ENCODE measurements at regions not wholly inside any gene's neighbourhood (a gene's known extent, or its start where the extent isn't known, plus 50 kb on each side); places are given as distances from the start of the nearest gene placed in this dataset.
"Not testable (repeated sequence)": the region's sequence is repeated elsewhere in the genome, so short reads cannot be mapped to it uniquely, and the experiment has no call there.

DNA sequence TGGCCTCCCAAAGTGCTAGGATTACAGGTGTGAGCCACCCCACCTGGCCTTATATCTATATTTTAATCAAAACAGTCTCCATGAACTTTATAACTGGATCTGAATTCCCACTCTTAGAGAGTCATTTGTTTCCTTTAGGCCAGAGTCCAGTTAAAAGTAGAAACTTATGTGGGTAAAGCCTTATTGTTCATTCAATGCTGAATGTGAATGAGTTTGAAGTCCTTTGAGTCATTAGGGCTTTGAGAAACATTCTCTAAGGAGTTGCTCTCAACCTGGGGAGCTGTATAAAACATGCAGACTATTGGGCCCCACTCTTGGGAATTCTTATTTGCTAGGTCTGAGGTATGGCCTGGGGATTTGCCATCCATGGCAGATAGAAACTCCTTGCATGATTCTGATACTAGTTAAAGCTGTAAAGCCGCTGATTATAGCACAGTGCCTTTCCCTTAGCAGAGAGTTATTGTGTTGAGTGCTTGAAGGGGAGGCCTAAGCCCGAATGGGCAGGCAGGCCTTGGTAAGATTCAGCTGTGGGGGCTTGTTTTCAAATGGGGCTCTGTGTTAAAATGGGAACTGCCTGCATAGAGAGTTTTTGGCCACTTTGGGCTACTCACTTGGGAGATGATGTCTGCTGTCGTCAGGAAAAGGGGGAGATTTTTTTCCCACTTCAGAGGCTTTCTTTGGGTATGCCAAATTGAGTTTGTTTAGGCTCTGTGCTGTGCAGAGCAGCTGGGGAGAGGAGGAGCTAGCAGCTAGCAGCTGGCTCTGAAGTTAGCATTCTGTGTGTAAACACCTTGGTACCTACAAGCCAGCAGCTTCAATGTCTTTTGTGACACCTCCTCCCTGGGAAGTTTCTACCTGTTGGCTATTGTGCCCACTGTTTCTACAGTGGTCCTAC lies 117.5 kb downstream of the DACT1 start:
- no peak for DNase-seq

DNA sequence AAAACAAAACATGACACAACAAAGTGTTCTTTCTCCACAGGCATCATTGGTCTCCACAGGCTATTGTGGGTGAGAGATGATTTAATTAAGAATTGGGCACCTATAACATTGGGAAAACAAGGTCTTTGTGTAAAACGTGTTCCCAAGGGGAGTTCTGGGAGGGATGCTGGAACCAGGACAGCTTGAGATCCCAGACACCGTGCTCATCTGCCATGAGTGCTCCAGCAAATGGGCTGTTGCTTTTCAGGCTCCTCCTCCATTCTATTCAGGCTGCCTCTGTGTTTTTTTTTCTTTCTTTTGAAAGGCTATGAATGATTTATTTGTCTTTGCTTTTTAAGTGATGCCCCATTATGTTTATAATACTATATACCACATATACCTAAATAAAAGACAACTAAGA lies 122.4 kb downstream of the DACT1 start:
- no peak for DNase-seq

DNA sequence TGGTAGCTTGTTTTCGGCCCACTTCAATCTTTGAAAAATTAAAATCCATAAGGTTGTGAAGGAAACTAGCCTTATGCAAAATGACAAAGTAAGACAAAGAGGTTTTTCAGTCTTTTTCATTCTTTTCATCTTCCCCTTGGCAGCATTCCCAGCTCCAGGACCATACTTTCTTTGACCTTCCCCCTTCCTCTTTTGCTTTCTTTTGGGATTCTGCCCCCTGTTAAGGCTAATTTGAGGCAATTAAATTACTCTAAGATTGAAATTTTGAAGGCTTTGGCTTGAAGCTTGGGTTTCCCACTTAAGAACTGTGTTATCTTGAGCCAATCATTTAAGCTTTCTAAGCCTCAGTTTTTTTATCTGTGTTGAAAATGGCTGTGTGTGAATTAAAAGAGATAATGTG lies 124.9 kb downstream of the DACT1 start:
- no peak for DNase-seq

DNA sequence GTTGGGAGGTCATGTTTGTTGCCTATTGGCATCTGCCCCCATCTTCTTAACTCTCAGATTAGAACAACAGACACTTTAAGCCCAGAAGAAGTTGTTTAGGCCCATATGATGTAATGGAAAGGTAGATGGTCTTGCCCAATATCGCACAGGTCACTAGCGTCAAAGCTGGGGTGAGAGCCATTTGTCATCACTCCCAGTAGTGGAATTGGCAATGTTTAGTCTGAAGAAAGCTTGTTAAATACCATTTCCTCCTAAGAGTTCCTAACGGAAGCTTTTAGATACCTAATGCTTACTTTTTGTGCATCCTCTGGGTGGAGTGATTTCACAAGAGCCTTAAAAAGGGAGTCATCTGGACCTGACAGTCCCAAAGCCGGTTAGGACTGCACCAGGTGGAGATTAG lies 125.4 kb downstream of the DACT1 start:
- DNase-seq: no peak

DNA sequence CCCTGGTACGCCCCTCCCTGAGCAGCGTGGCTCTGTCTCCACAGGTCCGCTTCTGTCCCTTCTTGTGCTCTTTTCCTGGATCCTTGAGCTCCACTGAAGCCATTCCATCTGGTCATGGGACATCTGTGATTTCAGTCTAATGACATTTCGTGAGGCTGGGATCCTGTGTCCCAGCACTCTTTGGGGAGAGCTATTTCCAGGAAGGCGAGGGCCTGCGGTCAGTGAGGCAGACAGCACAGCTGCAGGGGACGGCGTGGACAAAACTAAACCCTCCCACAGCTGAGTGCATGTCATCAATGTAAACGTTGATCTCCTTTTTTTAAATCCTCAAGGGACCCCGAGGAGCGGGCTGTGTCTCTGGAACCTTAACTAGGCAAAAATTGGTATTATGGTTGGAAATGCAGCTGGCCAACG lies 127.7 kb downstream of the DACT1 start:
- no peak for DNase-seq

DNA sequence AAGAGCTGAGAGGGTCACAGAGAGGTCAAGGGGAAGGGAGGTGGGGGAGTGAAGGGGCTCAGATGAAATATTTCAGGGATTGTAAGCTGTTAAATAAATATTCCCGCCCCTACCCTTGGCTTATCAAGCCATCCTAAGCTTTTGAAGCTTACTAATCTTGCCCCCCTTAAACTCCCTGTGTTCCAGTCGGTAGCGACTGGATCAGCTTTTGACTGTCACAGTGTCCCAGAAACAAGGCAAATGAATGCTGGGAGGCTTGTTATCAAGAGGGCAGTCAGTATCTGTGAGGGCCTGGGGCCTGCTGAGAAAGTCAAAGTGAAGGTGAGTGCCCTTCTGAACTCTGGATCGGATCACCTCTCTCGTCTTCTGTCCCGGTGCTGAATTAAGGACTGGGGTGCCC lies 128.1 kb downstream of the DACT1 start:
- no peak for DNase-seq

DNA sequence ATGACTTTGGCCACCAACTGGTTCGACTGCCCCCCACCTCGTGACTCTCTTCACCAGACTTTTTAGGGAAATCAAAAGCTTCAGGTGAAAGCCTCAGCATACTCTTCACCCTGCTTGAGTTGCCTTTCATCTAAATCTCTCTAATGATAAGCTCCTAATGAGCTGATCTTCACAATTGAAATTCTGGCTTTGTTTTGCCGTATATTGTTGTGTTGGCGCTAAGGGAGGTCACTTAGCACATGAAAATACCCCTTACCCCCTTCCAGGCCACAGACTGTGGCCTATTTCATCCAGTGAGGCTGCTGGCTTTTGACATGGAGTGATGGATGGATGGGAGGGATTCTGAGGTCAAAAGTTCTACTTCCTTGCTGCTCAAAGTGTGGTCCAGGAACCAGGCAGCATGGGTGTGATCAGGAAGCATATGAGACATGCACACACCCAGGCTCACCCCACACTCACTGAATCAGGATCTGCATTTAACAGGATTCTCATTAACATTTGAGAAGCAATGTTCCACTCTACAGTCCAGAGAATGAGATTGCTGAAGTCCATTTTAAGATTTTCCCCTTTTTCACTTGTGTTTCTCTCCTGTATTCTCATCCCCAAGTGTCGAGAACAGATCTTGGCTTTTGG lies 131.4 kb downstream of the DACT1 start:
- DNase-seq: no peak

DNA sequence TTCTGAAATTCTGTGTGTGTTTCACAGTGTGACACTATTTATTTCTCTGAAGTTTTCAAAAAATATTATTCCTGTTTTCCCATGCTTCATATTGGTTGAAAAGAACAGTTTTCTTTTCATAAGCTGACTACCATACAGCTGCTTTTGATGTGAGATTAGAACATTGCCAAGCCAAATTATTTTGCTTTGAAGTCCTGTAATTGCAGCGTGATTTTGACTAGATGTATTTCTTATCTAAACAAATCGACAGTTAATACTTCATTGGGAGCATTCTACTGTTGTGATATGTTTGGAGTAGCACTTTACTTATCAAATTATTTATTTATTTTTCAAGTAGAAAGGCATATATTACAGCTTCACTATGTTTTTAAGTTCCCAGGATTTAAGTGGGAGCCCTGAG lies 132.0 kb downstream of the DACT1 start:
- no peak for DNase-seq

DNA sequence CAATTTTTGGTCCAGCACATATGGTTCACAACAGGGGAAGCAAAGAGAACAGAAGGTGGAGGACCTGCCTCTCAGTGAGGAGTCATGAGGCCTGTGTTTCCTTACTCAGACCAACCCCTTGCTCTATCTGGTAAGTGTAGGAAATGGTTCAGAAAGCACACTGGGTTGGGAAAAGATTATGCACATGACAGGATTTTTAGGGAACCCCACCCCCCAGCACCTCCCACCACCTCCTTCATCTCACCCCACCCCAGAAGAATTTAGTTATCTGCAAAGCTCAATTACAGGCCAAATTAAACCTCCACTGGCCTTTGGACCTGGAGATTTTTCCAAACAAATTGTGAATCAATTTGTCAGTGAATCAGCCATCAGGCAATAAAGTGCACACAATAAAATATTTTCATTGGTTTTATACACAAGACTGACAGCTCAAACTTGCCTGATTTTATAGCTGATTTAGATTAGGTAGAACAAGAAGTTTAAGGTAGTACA lies 132.8 kb downstream of the DACT1 start:
- no peak for DNase-seq

DNA sequence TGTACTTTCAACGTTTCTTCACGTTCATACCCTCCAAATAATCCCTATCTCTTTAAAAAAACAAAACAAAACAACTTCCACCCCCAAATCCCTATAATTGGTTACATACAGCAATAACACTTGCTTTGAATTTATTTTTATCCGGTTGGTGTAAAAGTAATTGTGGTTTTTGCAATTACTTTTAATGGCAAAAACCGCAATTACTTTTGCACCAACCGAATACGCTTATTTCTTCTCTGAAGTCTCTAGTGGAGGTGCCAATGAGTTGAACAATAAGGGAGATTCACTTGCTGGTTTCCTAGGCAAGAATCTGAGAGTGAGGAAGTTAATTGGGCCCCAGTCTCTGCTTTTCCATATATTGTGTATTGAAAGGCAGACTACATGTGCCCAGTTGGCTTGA lies 133.3 kb downstream of the DACT1 start:
- DNase-seq: no peak

DNA sequence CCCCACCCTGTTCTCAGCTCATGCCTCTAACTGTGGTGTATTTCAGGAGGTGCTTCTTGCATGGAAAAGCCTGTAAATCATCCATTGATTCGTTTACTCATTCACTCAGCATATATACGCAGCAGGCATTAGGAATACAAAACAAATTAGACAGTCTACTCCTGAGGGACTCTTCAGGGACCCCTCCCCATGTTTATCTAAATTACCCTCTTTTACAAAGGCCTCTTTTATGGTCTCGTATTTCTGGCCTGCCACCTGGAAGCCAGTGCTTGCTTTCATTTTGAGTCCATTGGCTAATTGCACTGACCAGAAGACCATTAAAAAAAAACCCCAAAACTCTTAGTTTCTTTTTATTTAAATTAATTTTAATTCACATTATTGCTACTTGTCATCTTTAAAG lies 134.4 kb downstream of the DACT1 start:
- no peak for DNase-seq

DNA sequence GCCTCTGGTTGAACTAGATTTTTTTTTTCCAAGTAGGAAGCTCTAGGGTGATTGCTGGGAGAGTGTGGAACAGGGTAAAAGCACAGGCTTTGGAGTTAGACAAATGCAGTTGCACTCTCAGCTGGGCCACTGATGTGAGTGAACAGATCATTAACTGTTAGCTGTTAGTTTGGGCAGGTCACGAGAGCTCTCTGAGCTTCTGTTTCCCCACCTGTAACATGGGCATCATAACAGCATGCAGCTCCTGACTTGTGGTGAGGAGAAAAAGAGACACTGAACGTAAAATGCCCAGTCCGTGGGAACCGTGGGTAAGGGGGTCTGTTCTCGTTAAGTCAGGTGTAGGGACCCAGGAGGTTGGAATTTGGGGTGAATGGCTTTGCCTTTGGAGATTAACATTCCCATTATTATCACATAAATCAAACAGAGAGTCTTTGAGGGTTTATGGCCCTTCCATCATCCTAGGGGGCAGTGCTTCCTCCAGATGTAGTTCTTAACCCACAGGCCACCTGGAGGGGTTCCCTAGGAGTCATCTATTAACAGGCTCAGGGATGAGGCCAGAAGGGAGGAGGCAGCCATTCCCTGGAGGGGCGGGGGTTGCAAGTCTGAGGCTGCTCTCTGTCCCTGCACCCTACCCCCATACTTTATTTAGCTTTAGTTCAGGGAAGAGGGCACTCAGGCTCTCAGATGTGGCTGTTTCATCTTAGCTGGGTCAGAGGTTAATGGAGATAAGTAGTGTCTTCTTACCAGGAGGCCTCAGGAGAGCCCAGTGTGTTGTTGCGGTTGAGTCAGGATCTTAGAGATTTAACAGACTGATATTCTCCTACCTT lies 135.2 kb downstream of the DACT1 start:
- DNase-seq: no peak

DNA sequence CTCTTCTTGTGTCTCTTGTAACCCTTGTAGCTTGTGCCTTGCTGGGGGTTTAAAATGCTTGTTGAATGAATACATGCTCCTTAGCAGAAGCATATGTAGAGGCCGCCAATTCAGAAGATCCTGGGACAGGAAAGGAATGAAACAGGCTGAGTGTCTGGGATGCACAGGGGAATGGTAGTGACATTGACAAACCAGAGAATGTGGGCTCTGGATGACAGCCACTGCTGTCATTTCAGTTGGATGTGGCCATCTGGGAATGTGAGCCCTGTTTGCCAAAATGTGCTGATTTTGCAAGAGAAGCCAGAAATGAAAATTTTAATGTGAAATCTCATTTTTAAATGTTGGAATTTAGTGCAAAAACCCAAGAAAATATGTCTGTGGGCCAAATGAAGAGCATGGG lies 136.8 kb downstream of the DACT1 start:
- no peak for DNase-seq

DNA sequence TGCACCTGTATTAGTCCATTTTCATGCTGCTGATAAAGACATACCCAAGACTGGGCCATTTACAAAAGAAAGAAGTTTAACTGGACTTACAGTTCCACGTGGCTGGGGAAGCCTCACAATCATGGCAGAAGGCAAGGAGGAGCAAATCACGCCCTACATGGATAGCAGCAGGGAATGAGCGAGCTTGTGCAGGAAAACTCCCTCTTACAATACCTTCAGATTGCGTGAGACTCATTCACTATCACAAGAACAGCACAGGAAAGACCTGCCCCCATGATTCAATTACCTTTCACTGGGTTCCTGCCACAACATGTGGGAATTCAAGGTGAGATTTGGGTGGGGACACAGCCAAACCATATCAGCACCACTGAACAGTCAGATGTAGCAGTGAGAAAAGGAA lies 137.4 kb downstream of the DACT1 start:
- DNase-seq: not testable (repeated sequence)

DNA sequence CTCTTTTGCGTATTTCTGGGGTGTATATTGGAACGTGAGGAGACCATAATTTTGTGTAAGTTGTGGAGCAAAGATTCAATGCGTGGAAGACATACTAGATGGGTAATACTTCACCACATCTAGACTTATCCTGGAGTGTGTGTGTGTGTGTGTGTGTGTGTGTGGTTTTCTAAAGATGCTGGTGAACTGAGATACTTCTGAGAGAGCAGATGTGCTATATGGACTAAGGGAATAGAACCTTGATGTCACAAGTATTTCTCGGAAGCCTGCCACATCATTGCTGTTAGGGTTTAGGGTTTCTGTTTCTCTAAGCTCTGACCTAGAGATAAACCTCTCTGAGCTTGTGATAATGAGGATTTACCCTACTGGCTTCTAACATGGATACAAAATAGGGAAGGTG lies 138.8 kb downstream of the DACT1 start:
- DNase-seq: no peak

DNA sequence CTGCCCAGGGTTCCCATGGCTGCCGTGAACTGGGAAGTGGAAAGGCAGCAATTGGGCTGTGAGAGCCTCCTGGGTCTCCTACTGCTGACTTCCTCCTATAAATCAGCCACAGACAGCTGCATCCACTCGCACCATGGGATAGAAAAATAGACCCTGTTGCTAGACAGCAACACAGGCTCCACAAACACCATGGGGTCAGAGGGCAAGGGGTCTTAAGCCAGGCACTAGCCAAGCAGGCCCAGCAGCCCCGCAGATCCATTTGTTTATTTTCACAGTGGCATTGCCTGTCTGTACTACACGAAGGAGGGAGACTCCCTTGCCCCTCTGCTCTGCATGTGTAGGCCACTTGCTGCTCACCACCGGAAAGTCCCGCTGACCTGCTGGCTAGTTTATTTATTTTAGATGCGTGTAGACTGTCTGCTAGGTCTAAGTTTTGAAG lies 139.8 kb downstream of the DACT1 start:
- no peak for DNase-seq

DNA sequence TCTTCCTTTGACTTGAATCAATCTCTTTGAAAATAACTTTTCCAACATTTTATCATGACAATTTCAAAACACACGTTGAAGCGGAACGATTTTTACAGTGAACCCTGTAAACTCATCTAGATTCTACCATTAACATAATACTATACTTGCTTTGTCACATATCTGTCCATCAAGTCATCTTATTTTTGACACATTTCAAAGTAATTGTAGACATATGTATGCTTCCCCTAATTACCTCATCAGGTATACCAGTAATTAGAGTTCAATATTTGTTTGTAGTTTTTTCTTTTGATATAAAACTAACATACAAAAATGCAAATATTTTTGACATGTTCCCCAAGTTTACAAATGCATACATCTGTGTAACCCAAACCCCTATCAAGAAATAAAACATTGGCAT lies 140.4 kb downstream of the DACT1 start:
- no peak for DNase-seq

DNA sequence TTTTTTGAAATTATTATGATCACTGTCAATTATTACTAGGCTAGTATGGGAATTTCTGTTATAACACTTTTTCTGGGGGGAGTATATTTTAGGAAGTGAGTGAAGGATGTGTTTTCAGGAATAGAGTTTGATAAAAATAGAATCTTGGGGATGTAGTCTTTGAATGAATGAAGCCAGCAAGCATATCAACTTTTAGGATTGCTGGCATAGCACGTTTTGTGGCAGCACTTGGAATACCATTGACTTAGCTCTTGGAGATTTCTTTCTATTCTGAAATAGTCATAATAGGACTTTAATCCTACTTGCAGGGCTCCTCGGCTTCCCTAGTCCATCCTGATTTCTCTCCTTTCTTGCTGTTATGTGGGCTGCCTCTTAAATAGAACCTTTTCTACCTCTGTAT lies 141.6 kb downstream of the DACT1 start:
- DNase-seq: no peak

DNA sequence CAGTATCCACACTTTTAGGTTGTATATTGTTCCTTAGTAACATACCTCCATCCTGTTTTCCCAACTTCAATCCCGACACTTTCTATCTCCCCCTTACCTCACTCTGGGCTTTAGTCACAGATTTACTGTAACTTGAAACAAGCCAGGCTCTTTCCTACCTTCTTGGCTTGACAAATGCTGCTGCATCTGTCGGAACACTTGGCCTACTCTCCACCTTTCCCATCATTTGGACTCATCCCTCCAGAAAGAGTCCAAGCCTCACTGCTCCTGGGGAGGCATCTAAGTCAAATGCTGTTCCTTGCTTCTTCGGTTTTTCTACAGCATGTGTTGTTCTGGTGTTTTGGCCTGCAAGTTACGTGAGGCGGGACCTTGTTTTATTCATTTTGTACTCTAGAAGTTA lies 142.4 kb downstream of the DACT1 start:
- no peak for DNase-seq

DNA sequence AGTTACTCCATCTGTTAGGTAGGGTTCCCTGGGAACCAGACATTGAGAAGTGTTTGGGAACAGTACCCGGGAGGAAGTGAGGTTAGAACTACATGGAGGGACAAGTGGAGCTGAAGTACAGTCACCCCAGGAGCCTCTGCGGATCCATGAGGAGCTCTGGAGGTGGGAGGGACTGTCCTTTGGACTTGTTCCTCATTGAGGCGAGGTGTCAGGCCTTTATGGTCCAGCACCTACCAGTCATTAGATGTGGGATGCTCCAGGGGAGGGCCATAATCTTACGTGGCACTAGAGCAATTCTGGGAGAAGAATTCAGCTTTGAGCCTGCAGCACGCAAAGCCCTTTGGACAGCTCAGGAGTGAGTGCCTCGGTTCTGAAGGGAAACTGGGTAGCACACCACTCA lies 142.8 kb downstream of the DACT1 start:
- no peak for DNase-seq

DNA sequence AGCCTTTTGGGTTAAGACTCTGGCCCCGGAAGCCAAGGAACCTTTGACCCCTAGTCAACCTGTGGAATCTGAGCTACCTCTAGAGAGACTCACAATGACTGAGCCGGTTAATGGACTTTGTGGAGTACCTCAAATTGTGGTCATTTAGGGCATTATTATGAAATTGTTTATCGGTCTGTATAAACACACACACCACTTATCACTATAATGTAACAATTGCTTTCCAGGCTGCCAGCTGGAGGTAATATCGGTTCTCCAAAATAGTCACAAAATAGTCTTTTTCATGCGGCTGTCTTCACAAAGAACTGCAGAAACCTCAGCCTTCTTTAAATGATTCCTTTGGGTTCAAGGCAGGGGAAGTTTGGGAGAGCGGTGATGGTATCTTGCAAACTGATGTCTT lies 144.2 kb downstream of the DACT1 start:
- DNase-seq: no peak

DNA sequence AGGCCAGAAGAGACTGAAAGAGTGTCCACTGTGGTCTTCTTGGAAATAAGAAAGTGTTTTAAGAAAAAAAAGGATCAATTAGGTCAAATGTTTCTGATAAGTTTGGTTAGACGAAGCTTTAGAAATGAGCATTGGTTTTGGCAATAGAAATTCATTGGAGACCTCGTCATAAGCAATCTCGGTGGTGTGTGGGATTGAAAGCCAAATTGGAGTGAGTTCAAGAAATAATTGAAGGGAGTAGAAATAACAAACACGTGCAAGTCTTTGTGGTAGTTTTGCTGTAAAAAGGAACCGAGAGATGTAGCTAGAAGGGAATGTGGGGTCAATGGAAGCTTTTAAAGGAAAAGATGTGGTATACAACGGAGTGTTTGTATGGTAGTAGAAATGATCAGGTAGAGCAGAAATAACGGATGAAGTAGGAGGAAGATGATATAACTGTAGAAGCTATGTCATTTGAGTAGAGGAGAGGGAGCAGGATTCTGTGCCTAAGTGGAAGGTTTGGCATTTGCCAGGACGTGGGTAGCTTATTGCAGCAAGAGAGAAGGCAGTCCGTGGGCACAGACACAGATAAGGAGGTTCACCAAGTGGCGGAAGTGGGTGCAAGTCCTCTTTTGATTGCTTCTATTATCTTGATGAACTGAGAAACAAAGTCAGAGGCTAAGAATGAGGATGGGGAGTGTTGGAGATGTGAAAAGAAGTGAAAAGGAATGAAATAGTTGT lies 146.2 kb downstream of the DACT1 start:
- no peak for DNase-seq

DNA sequence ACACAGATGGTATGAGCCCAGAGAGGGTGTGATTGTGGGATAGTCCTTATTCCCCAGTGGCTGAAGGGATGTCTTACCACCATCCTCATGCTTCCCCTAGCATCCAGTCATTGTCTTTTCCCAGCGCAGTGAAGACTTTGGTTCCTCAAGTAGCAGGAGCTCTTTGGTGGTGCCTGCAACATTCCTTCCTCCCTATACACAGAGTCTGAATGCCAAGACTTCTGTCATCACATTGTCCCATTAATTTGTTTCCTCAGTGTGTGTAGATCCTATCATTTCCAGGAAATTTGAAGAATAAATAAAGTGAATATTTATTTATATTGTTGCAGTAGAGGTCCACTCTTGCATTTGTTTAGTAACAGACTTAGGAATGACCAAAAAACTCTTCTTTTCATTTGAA lies 147.2 kb downstream of the DACT1 start:
- no peak for DNase-seq
